ENCODE measurements at regions not wholly inside any gene's neighbourhood (a gene's known extent, or its start where the extent isn't known, plus 50 kb on each side); places are given as distances from the start of the nearest gene placed in this dataset.

GRCh38 chr2:216257089-216257488 lies 115.2 kb downstream of the MARCHF4 start:
- Histone ChIP-seq H3K27me3 (replicated peaks in 2 of 5; ENCODE audit: control insufficient read depth in 4 of 5, insufficient read depth in 5 of 5, low read length in 4 of 5) (no peaks in the 10 kb centered on the region), H3K4me1 (ENCODE audit: control extremely low read depth in 1 of 4, control insufficient read depth in 4 of 4, insufficient read depth in 4 of 4, low read length in 3 of 4) (peaks cover 0 to 8% (median 6%) of the 10 kb centered on the region in 4 experiments), H3K36me3 (ENCODE audit: control insufficient read depth in 4 of 4, insufficient read depth in 4 of 4, low read length in 3 of 4) (no peaks in the 10 kb centered on the region), H3K27ac (ENCODE audit: insufficient read depth in 1 of 2, low read depth in 1 of 2, low read length in 2 of 2, poor library complexity in 1 of 2, severe bottlenecking in 2 of 2) (no peak overlapping the region), H3K9me3 (ENCODE audit: control extremely low read depth in 1 of 5, control insufficient read depth in 4 of 5, insufficient read depth in 2 of 5, low read depth in 1 of 5, low read length in 4 of 5) (no peaks in the 10 kb centered on the region), H3K4me3 (ENCODE audit: control insufficient read depth in 1 of 7, extremely low read depth in 1 of 7, insufficient read depth in 4 of 7, low read depth in 2 of 7, low read length in 6 of 7) (no peak overlapping the region)
- no peak for DNase-seq
- WGBS (ENCODE audit: insufficient coverage), result 75% methylated on average over 1 of the region's 3 CpGs
- ChIA-PET POLR2A (no interaction called here), CTCF (interaction anchor here (1.0 kb wide), 1 partner anchor 46 kb away, joined by 3 read pairs; no protein-coding TSS in a partner anchor)

All from common myeloid progenitor, CD34-positive (primary cell).